Thyroid gland (tissue), 4 donors: ENCODE measurements at regions not wholly inside any gene's neighbourhood (a gene's known extent, or its start where the extent isn't known, plus 50 kb on each side); places are given as distances from the start of the nearest gene placed in this dataset.

Experiments used
- DNase-seq, 2 donors: peaks; one replicate each; pipeline ENCODE4 v3.0.0-alpha.2; 2019
- H3K27ac ChIP-seq, 3 donors: fragments of 200-600 bp; sonication (generic); 1 replicate in 2 of 3; 2 replicates in 1 of 3; pipeline ENCODE4 v1.5.1; 2016 to 2019; ENCODE audit warnings: mild to moderate bottlenecking in 1 of 3, moderate library complexity in 1 of 3
- H3K27me3 ChIP-seq: fragments of 200-600 bp; sonication (generic); one replicate; pipeline ENCODE4 v1.5.1; 2019
- H3K36me3 ChIP-seq, 2 donors: fragments of 200-600 bp; sonication (generic); one replicate each; pipeline ENCODE4 v1.5.1; 2016 to 2019
- H3K4me1 ChIP-seq, 2 donors: fragments of 200-600 bp; sonication (generic); one replicate each; pipeline ENCODE4 v1.5.1; 2017 to 2019
- H3K4me3 ChIP-seq, 3 donors: fragments of 200-600 bp; sonication (generic); replicated peaks in 1 of 3; 1 replicate in 2 of 3; 2 replicates in 1 of 3; pipeline ENCODE4 v1.5.1; 2016; ENCODE audit warnings: mild to moderate bottlenecking in 1 of 3
- H3K9me3 ChIP-seq: fragments of 200-600 bp; sonication (generic); one replicate; pipeline ENCODE4 v1.5.1; 2017
- POLR2A ChIP-seq, 2 donors: fragments of 450-650 bp; IDR thresholded peaks; one replicate each; pipeline ENCODE4 v1.6.1; 2017; ENCODE audit warnings: antibody characterized with exemption in 2 of 2, mild to moderate bottlenecking in 2 of 2, moderate library complexity in 1 of 2
- WGBS, 2 donors: methylation state at CpG; one replicate each; pipeline ENCODE4 v1.1.5; 2017; 5-methylcytosine and 5-hydroxymethylcytosine counted together
- intact Hi-C: fragments of 100-400 bp; cut with DNase I; formaldehyde crosslinking; loops from one replicate; pipeline ENCODE4 v1.15.1; 2023
- TF ChIP-seq, protein P1 (sequence below), 6 experiments: fragments of 200-600 bp in 3 of 6; fragments of 450-650 bp in 3 of 6; sonication (generic) in 3 of 6; IDR thresholded peaks; one replicate each; pipeline ENCODE4 v1.5.1; 2016 to 2019; ENCODE audit warnings: antibody characterized with exemption in 6 of 6, mild to moderate bottlenecking in 2 of 6, inconsistent platforms in 1 of 6, moderate library complexity in 1 of 6

DNA sequence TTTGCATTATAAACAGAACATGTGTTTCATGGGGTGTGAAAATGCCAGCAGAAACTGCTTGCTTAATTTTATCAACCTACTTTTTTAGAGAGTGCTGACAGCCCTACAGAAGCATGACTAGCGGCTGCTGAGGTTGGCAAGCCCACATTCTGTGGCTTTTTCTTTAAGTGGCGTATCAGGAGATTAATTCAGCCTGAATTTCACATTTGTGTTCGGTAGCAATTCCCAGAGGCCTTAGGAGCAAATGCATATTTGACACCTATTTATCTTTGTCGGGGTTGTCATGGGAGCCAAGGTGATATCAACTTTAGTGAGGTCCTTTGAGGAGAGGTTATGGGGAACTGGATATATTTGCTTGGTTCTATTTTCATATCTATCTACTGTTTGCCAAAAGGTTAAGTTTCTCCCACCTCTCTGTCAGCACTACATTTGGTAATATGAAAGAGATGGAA, 140.9 kb downstream of the KCNJ2 start:
- no peak for DNase-seq
- intact Hi-C loops, result no loop called here
- WGBS, 2 donors, result 89 to 92% methylated on average over 4 of the region's 4 CpGs
- no peak overlapping the region for H3K27ac ChIP-seq
- no peaks in the 10 kb centered on the region for H3K27me3 ChIP-seq
- no peak overlapping the region for H3K4me3 ChIP-seq
- no peaks in the 10 kb centered on the region for H3K36me3 ChIP-seq
- no peak for TF ChIP-seq POLR2A (IDR thresholded peaks at IDR 0.05)
- TF ChIP-seq, protein P1, sequence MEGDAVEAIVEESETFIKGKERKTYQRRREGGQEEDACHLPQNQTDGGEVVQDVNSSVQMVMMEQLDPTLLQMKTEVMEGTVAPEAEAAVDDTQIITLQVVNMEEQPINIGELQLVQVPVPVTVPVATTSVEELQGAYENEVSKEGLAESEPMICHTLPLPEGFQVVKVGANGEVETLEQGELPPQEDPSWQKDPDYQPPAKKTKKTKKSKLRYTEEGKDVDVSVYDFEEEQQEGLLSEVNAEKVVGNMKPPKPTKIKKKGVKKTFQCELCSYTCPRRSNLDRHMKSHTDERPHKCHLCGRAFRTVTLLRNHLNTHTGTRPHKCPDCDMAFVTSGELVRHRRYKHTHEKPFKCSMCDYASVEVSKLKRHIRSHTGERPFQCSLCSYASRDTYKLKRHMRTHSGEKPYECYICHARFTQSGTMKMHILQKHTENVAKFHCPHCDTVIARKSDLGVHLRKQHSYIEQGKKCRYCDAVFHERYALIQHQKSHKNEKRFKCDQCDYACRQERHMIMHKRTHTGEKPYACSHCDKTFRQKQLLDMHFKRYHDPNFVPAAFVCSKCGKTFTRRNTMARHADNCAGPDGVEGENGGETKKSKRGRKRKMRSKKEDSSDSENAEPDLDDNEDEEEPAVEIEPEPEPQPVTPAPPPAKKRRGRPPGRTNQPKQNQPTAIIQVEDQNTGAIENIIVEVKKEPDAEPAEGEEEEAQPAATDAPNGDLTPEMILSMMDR (IDR thresholded peaks at IDR 0.05), result no peak
- H3K9me3 ChIP-seq, result no peaks in the 10 kb centered on the region
- no peaks in the 10 kb centered on the region for H3K4me1 ChIP-seq

DNA sequence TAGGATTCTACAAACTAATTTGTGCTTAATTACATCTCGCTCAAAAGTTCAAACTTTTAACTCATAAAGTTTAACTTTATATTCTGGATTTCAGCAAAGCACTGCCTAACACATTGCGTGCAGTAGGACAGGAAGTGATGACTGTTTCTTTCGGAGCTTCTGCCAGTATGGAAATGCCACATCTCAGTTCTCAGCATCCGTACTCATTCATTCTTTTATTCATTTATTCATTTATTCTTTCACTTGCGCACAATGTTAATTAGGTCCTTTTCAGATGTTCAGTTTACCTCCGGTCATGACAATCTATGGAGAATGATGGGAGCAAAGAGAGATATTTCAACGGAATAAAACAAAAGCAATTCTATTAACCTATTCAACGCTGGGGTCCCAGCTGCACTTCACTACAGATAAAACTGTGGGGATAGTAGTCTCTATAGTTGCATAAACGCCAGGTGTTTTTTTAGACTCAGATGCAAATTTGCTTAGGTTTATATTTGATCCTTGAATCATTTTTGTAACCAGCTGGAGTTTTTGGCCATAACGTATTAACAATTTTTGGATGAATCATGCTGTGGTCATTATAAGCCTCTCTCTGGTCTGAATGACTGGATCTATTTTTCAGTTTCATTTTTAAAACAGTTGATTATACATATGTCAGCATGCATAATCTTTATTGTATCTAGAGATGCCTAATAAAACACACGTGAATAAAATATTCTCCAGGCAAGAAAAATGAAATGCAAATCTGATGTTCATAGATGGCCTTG, 143.9 kb downstream of the KCNJ2 start:
- no peaks in the 10 kb centered on the region for H3K36me3 ChIP-seq
- H3K4me3 ChIP-seq, result no peak overlapping the region
- TF ChIP-seq, protein P1 (IDR thresholded peaks at IDR 0.05), result no peak
- no peak for TF ChIP-seq POLR2A (IDR thresholded peaks at IDR 0.05)
- H3K27ac ChIP-seq, result no peak overlapping the region
- intact Hi-C loops, result no loop called here
- H3K9me3 ChIP-seq, result no peaks in the 10 kb centered on the region
- H3K4me1 ChIP-seq, result no peaks in the 10 kb centered on the region
- H3K27me3 ChIP-seq, result no peaks in the 10 kb centered on the region
- DNase-seq, result no peak
- 80 to 81% methylated on average over 11 of the region's 11 CpGs for WGBS, 2 donors

DNA sequence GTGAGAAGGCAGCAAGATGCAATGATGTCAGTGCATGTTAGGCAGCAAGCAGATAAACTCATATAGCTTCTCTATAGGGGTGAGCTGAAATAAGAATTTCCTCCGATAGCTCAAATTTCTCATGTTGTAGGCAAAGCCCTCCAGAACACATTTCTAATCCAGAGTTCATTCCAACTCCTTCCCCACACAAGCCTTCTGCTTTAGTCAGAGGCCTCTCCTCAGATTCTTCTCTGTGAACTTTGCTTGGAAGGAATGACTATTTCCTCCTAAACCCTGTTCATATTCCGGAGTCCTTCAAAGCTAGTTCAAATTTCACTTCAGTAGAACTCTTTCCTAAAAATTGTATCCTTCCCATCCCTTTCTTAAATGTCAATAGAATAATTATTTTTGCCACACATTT, 144.8 kb downstream of the KCNJ2 start:
- Histone ChIP-seq H3K4me3 (no peak overlapping the region), H3K4me1 (no peaks in the 10 kb centered on the region), H3K27me3 (no peaks in the 10 kb centered on the region), H3K36me3 (no peaks in the 10 kb centered on the region), H3K27ac (no peak overlapping the region), H3K9me3 (no peaks in the 10 kb centered on the region)
- no peak for DNase-seq
- TF ChIP-seq, protein P1 (IDR thresholded peaks at IDR 0.05), result no peak
- TF ChIP-seq POLR2A (IDR thresholded peaks at IDR 0.05), result no peak
- 89 to 96% methylated on average over 2 of the region's 2 CpGs for WGBS, 2 donors
- intact Hi-C loops, result no loop called here

DNA sequence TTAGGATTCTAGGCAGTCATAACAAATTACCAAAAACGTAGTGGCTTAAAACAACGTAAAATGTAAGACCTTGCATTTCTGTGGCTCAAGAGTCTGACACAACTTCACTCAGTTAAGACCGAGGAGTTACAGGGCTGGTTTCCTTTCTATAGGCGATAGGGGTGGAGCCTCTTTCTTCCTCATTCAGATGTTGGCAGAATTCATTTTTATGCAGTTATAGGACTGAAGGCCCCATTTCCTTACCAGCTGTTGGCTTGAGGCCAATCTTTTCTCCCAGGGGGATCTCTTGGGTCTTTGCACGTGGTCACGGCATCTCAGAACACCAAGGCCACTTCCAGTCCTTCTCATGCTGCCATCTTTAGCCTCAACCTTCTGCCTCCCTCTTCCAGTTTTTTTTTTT, 145.2 kb downstream of the KCNJ2 start:
- Histone ChIP-seq H3K4me3 (no peak overlapping the region), H3K4me1 (no peaks in the 10 kb centered on the region), H3K27ac (no peak overlapping the region), H3K27me3 (no peaks in the 10 kb centered on the region), H3K36me3 (no peaks in the 10 kb centered on the region), H3K9me3 (no peaks in the 10 kb centered on the region)
- WGBS, 2 donors, result 73 to 83% methylated on average over 6 of the region's 6 CpGs
- intact Hi-C loops, result no loop called here
- DNase-seq, result no peak
- TF ChIP-seq, protein P1 (IDR thresholded peaks at IDR 0.05), result no peak
- no peak for TF ChIP-seq POLR2A (IDR thresholded peaks at IDR 0.05)

DNA sequence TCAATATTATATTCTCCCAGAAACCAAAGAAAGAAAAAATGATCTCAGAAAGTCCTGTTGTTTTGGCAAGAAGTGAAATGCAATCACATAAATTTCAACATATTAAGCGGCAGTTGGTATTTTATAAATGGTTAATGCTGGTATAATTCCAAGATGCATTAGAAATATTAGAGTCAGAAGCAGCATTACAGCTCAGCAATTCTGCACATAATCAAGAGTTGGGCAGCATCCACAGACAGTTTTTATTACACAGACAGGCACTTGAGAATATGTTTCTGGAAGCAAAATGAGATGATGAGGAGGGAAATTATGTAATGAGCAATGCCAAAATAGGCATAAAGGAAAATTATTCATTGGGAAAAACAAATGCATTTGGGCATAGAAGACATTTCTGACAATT, 148.1 kb downstream of the KCNJ2 start:
- no peaks in the 10 kb centered on the region for H3K36me3 ChIP-seq
- WGBS, 2 donors, result 81 to 85% methylated on average over 1 of the region's 1 CpG
- no peak for TF ChIP-seq POLR2A (IDR thresholded peaks at IDR 0.05)
- TF ChIP-seq, protein P1 (IDR thresholded peaks at IDR 0.05), result no peak
- H3K27me3 ChIP-seq, result no peaks in the 10 kb centered on the region
- DNase-seq, result no peak
- H3K9me3 ChIP-seq, result no peaks in the 10 kb centered on the region
- H3K4me1 ChIP-seq, result peaks cover 13 to 17% of the 10 kb centered on the region in 2 donors
- intact Hi-C loops, result no loop called here
- H3K4me3 ChIP-seq, result no peak overlapping the region
- no peak overlapping the region for H3K27ac ChIP-seq
